NCI-H2196 (cell line): ENCODE measurements at regions not wholly inside any gene's neighbourhood (a gene's known extent, or its start where the extent isn't known, plus 50 kb on each side); places are given as distances from the start of the nearest gene placed in this dataset.

Experiments used
- DNase-seq: peaks from one replicate; lab custom pipeline; 2025; ENCODE audit not compliant: unreplicated experiment; lab: John Stamatoyannopoulos, UW

DNA sequence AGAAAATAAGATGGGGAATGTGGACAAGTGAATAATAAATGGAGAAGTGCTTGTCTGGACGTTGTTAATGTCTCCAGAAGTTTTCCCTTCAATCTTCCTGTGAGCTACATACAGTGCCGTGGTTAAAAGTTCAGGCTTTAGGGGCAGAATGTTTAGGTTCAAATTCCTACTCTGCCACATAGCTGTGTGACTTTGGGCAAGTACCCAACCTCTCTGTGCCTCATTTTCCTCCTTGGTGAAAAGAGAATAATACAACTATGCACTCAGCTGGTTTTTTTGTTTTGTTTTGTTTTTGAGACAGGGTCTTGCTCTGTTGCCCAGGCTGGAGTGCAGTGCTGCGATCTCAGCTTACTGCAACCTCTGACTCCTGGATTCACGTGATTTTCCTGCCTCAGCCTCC lies 143.5 kb downstream of the CHIC2 start:
- DNase-seq: no peak

DNA sequence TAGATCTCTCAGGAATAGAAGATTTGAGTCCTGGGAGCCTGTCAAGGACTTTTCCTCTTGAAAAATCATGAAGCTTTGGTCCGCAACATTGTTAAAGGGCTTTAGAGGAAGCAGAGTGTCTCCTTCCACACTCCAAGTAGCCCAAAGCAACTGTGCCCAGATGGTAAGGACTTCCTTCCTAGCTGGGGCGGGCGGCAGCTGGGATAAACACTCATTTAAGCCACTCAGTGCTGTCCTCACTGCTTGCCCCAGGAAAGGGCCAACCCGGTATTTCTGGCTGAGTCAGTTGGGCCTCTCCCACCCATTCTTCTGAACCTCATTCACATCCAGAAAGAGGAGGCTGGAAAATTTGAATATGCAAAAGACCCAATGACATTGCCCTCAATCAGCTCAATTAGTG lies 144.3 kb downstream of the CHIC2 start:
- no peak for DNase-seq

DNA sequence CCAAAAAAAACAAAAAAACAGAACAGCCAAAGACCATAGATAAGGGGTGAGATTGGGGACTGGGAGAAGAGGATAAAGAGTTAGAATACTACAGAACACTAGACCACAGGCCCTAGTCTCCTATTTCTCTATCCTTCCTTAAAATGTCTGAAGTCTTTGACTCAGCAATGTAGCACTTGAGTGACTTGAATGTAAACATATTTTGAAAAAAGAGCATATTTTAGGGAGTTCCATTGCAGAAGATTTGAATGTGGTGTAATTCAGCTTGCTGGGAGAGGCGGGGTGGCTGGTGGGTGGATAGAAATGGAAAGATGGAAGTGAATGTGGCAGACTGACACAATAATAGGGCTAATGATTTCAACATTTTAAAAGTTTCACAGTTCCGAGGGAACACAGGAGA lies 144.9 kb downstream of the CHIC2 start:
- DNase-seq: no peak

DNA sequence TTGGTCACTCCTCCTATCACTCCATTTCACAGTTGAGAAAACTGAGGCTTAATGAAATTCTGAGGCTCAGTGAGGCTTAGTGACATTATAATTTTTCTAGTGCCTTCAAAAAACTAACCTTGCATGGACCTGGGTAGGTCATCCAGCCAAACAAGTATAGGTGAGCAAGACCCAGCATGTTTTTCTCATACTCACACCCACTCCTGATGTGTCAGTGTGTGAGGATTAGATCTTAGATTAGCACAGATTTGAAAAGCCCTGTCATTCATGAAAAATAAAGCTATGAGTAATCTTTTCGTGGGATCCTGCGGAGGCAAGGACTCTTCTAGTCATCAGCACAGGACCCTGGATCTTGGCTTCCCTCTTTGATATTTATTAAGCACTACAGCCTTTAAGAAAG lies 146.7 kb downstream of the CHIC2 start:
- DNase-seq: no peak

DNA sequence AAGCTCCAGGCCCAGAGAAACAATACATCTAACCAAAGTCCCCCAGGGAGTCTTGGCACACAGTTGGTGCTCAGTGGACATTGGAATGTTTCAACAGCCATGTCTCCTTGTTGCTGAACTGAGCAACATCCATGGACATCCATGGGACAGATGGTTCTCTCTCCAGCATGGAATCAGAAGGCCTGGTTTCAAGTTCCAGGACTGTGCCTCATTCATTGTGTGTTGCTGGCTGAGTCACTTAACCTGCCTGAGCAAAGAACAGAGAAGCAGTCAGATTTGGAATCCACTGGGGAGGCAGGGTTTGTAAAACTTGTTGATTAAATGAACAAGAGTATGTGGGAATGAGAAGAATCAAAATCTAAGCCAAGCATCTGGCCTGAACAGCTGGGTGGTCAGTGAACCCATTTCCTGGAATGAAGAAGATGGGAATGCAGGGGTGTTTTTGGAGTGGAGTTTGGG lies 147.9 kb downstream of the CHIC2 start:
- DNase-seq: no peak

DNA sequence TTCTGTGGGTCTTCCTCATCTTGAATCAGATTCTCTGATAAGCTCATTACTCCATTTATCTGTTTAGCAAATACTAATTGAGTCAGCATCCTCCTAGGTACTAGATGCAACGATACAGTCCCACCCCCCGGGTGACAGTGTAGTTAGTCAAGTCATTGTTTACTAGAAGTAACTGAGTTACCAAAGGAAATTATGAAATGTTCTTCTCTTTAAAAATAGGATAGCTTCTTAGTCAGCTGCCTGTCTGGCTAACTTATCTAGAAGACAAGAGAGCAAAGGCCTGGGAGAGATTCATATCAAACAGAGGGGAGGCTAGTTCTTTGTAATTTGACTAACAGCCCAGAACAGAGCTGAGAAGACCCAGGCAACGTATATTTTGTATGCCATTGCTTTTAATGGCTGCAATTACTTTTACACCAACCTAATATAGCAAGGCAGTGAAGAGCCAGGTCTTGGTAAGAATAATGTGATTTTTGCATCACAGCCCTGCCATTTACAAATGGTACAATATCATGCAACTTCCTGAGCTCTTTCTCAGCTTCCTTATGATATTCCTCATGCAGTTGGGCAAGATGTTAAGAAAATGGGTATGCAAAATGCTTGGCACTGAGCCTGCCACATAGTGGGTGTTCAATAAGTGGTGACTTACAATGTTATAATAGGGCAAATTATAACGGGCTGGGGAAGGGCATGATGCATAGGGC lies 149.9 kb downstream of the CHIC2 start:
- no peak for DNase-seq

DNA sequence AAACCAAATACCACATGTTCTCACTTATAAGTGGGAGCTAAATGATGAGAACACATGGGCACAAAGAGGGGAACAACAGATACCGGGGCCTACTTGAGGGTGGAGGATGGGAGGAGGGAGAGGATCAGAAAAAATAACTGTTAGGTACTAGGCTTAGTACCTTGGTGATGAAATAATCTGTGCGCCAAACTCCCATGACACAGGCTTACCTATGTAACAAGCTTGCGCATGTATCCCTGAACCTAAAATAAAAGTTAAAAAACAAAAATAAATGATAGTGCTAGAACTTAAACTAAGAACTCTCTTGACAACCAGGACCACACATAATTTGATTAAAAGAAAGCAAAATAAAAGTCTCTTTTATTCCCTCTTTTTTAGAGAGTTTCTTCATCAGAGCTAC lies 150.6 kb downstream of the CHIC2 start:
- DNase-seq: no peak

DNA sequence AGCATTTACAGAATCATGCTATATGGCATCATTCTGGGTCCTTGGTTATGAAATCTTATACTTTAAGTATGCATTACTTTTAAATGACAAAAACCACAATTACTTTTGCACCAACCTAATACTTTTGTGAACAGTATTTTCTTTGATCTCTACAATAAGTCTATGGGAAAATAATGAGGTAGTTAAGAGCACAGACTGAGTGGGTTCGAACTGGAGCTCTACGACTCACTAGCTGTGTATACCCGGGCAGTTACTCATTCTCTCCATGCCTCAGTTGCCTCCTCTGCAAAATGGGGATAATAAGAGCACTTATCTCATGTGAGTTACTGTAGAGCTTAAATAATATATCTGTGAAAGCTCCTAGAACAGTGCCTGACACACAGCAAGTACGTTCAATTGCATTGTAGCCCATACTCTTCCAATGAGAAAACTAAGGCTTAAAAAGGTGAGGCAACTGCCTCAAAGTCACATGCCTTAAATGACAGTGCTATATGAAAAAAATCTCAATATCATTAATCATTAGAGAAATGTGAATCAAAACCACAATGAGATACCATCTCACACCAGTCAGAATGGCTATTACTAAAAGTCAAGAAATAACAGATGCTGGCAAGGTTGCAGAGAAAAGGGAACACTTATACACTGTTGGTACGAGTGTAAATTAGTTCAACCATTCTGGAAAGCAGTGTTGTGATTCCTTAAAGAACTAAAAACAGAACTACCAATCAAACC lies 151.5 kb downstream of the CHIC2 start:
- no peak for DNase-seq

DNA sequence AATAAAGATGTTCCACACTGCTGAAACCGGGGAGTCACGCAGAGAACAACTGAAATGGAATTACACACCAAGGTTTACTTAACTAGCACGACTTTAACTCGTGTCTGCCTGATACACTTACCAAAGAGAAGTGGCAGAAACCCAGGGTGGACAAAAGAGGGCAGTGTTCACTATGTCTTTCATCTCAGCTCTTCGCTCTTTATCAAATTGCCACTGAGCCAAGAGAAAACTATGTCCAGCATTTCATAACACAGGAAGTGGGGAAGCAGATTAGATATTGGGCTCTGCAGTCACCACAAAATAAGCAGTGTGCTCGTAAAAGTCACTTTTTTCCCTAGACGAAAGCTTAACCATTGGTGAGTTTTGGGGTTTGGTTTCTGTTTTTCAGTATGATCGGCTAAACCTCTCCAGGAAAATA lies 155.7 kb downstream of the CHIC2 start:
- DNase-seq: peak; percentile 23

DNA sequence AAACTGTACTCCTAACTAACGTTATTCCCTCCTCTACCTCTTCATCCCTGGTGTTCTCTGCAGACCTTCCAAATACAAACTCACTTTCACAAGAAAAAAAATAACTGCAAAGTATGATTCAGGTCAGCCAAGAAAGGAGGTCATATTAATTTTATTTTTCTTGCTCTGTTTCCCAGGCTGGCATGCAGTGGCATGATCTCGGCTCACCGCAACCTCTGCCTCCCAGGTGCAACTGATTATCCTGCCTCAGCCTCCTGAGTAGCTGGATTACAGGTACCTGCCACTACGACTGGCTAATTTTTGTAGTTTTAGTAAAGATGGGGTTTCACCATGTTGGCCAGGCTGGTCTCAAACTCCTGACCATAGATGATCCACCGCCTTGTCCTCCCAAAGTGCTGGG lies 156.6 kb downstream of the CHIC2 start:
- DNase-seq: no peak

DNA sequence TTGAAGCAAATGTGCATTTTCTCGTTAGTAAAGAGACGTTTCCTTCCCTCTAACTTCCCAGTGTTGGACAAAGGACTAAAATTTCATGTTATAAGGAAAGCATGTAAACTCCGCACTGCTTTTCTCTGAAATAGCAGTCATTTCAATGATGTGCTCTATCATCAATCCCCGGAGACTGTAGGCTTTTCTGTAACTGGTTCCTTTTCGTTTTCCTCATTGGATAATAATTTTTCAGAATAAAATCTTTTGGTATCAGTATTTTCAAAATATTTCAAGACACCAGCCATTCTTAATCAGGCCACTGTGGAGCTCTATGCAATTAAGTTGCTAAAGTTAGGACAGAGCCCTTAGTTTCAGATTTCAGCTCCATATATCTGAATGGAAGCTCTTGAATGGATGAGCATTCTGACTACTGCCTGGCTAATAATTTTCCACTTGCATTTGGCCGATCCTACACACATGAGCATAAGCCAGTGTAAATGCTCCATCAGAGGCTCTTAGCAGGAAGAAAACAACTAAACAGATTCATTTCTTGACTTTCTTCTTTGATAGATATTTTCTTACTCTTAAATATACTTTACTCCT lies 157.7 kb downstream of the CHIC2 start:
- DNase-seq: no peak

DNA sequence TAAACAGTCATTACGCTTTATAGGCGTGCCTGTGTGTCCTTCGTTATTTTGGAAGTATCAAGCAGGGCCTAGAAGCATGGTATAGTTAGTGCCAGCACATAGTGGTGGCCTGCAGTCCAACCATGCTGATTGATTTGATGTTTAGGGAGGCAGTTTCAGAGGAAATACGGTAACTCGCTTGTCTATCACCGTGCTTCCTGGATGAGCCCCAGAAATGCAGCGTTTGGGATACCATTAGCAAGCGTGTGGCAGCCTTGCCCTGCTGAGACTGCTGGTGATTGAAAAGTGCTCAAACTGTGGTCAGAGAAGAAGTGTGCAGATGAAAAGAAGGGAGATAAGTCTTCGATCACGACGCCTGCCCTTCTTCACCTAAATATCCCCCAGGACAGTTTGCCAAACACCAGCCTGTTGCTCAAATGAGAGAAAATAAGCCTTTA lies 158.4 kb downstream of the CHIC2 start:
- no peak for DNase-seq

DNA sequence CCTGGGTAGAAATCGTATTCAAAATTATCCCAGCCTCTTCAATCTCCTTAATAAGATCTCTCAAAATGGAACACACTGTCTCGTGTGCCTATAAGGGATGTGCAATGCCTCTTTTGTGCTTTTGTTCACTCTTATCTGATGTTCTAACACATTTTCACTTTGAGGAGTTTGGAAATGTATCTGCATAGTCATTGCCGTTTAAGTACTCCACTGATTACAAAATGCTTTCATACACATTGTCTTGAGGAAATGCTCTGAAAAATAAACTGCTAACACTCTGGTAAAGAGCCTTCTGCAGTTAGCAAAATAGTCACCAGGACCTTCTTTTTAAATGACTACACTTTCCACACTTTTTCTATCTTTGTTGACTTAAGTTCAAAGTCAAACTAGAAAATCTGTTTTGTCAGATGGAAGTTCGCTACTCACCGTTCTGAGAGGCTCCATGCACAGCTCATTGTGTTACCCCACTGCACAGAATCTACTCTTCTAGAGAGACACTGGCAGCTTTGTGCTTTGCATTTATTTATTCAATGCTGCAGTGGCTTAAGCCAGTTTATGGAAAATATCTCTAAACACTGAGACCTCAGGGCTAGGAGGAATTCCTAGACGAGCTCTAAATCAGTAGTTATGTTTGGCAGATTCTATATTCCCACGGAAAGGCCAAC lies 159.0 kb downstream of the CHIC2 start:
- DNase-seq: no peak

DNA sequence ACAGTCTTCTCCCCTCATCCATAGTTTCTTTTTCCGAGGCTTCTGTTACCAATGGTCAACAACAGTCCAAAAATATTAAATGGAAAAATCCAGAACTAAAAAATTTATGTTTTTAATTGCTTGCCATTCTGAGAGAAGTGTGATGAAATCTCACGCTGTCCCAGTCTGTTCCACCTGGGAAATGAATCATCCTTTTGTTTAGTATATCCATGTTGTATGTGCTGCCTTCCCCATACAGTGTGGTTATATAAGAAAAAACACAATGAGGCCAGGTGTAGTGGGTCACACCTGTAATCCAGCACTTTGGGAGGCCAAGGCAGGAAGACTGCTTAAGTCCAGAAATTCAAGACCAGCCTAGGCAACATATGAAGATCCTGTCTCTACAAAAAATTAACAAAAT lies 161.6 kb downstream of the CHIC2 start:
- DNase-seq: no peak

DNA sequence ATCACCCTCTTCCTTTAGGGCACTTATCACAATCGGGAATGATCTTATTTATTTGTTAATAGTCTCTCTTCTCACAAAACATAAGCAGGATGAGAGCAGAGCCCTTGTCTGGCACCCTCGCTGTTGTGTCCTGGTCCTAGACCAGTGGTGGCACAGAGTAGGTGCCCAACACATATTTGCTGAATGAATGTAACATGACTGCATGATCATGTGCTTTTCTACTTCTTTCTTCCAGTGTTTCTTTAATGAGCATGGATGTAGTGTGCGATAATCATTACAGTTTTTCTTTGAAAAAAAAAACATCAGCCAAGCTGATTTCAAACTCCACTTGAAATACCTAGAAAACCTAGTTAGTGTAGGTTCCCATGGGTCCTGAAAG lies 164.1 kb downstream of the CHIC2 start:
- DNase-seq: no peak

DNA sequence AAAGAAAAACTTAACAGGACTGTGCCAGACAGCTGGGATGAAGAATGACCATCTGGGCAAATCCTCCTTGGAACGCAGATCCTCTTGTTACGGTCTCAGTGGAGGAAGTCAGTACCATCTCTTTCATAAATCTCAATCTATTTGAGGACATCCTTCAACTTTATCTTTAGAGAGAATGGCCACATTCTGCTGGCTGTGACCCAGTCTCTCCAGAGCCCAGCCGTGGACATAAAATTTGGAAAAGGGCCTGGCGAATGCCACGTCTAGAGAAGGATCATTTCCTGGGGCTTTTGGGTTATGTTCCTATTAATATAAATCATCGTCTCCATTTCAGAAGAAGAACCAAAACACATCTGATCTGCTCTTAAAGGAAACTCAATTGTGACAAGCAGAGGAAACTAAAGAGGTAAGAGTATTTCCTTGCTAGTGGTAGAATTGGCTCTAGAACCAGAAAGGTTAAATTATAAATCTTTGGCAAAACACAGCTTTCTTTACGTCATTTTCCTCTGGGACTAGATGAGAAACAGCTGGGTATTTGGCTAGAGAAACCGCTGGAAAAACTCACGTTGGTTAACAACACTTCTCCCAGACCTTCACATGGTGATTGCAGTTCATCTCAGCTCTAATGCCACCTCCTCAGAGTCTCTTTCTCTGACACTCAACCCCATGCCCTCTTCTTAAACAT lies 164.7 kb downstream of the CHIC2 start:
- DNase-seq: no peak

DNA sequence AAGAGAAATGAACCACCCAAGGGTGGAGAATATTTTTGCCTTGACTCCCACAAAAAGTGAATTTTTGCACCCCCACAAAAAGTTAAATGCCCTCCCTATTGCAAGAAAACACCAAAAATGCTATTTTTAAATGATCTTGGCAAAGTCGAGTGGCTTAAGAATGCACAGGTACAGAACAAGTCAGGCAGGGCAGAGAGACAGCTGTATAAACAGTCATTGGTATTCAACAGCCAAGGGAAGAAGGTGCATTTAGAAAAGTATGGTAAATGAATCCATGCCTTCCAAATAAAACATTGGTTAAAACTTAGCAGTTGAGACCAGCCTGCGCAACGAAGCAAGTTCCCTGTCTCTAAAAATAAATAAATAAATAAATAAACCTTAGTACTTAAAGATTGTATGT lies 169.3 kb downstream of the CHIC2 start:
- DNase-seq: no peak

DNA sequence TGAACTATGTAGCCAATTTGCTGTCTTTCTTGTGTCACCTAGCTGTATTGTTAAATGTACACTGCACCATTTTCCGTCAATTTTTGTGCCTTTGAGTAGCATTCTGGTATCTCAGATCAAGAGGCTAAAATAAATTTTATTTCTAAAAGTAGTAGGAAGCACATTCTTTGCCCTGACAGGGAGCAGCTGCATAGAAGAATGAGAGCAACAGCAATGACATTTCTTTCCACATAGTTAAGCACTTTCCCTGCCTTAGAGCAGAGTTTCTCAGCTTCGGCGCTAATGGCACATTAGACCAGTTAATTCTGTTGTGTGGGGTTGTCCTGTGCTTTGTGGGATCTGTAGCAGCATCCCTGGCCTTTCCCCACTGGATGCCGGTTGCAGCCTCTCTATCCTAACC lies 173.9 kb downstream of the CHIC2 start:
- no peak for DNase-seq

DNA sequence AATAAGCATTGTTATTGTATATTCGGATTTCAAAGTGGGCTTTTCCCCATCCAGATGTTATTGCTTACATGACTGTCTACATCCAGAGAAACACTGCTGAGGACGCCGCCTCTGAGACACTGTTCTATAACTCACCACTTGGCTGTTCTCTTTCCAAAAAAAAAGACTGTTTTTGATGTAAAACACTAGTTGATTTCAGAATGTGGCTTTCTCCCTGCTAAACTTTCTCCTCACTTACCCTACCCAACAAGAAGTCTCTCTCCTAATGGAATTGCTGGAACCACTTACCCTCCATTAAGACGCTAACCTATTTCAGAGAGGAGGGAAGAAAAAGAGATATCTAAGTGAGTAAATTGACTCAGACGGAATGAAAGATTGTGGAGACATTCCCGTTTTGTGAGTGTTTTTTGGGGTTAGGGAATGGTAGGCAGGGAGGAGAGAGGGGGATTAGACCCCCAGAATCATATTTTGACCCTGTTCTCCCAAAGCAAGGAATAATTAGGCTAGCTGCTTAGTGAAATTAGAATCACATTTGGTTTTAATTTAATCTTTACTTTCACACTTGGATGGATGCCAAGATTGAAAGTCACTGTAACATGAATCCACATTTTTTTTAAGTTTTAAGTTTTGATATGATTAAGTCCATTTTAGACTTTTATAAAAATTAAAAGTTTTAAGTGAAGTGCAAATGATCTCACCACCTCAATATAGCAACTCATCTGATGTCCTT lies 174.9 kb downstream of the CHIC2 start:
- no peak for DNase-seq

DNA sequence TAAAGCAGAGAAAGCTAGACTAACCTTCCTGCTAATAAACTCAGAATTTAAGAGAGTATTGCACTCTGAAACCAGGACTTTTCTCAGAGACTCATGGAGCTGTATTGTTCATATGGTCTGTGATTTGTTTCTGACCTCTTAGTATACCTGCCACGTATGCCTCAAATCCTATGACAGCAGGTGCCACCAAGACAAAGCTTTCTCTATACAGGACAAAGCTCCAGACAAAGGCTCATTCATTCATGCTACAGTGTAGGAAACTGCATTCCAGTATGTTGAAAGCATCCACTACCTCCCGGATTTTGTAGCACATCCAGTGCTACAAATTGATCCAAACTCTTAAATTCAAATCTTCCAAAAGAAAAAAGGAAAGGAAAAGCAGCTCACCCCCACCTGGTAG lies 178.3 kb downstream of the CHIC2 start:
- no peak for DNase-seq

DNA sequence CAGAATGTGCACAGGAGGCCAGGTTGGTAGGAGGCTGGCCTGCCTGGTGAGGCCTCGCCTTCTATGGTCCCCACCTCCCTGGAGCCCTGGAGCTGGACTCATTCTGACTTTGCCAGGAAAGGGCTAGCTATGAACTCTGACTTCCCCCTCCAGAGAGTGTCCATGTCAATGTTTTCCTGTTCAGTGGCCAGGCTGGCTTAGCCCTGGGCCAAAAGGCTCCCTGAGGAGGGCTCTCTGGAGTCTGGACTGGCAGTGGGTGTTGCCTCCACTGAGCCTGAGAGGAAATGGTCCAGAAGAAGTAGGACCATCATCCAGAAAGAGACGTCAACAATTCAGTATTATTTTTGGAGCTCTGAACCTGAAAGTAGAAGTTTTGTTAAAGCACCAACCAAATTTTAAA lies 178.7 kb downstream of the CHIC2 start:
- DNase-seq: no peak
